Caco-2 (cell line): ENCODE measurements at regions not wholly inside any gene's neighbourhood (a gene's known extent, or its start where the extent isn't known, plus 50 kb on each side); places are given as distances from the start of the nearest gene placed in this dataset.

Source experiments
- BruUV-seq: library from RNA; stranded (reverse); fragments of 400-500 nt; replicated peaks from 2 replicates; lab custom pipeline; 2021; lab: Mats Ljungman, UMichigan
- CTCF ChIA-PET: fragments of 300-600 bp; sonication (Branson Sonifier 250); formaldehyde crosslinking; loops from one replicate; lab custom pipeline; 2022; ENCODE audit warnings: antibody characterized with exemption; lab: Charles Lee
- POLR2A ChIA-PET: fragments of 300-600 bp; sonication (Branson Sonifier 250); formaldehyde crosslinking; loops from one replicate; lab custom pipeline; 2022; ENCODE audit warnings: antibody characterized with exemption; lab: Charles Lee
- DNase-seq, 2 experiments: peaks; one replicate each; pipeline versions ENCODE4 v3.0.0 to v3.0.0-alpha.2; 2020 to 2022
- H3K27me3 ChIP-seq: replicated peaks from 2 replicates; pipeline ENCODE4 v1.6.0; 2011; ENCODE audit warnings: low read length; ENCODE audit not compliant: control insufficient read depth, insufficient read depth
- H3K36me3 ChIP-seq: 2 replicates; pipeline ENCODE4 v1.5.1; 2011; ENCODE audit warnings: low read length; ENCODE audit not compliant: control insufficient read depth, insufficient read depth
- H3K4me1 ChIP-seq: fragments of 250-450 bp; sonication (Bioruptor Pico); 2 replicates; pipeline ENCODE4 v1.5.1; 2020; ENCODE audit warnings: mild to moderate bottlenecking
- H3K4me3 ChIP-seq: 2 replicates; pipeline ENCODE4 v1.5.1; 2011; ENCODE audit warnings: low read depth, mild to moderate bottlenecking, control low read depth, low read length
- H3K9me3 ChIP-seq: fragments of 250-450 bp; sonication (Bioruptor Pico); 2 replicates; pipeline ENCODE4 v1.5.1; 2020; ENCODE audit warnings: mild to moderate bottlenecking, moderate library complexity
- H3K27ac Mint-ChIP-seq: one replicate; pipeline ENCODE4 v1.8.0; 2022; ENCODE audit warnings: mixed read lengths; ENCODE audit not compliant: unreplicated experiment
- H3K27me3 Mint-ChIP-seq: one replicate; pipeline ENCODE4 v1.8.0; 2022; ENCODE audit warnings: mixed read lengths; ENCODE audit not compliant: insufficient read depth, unreplicated experiment
- H3K36me3 Mint-ChIP-seq: one replicate; pipeline ENCODE4 v1.8.0; 2022; ENCODE audit warnings: mild to moderate bottlenecking, mixed read lengths; ENCODE audit not compliant: insufficient read depth, unreplicated experiment
- H3K4me1 Mint-ChIP-seq: one replicate; pipeline ENCODE4 v1.8.0; 2022; ENCODE audit warnings: low read depth, mixed read lengths; ENCODE audit not compliant: unreplicated experiment
- H3K4me3 Mint-ChIP-seq: one replicate; pipeline ENCODE4 v1.8.0; 2022; ENCODE audit warnings: mild to moderate bottlenecking, moderate library complexity, mixed read lengths; ENCODE audit not compliant: unreplicated experiment
- H3K9me3 Mint-ChIP-seq: one replicate; pipeline ENCODE4 v1.8.0; 2022; ENCODE audit warnings: mixed read lengths; ENCODE audit not compliant: unreplicated experiment
- intact Hi-C: fragments of 100-400 bp; cut with micrococcal nuclease; formaldehyde crosslinking; loops from one replicate; pipeline ENCODE4 v1.10.0; 2022; ENCODE audit not compliant: unreplicated experiment
- TF ChIP-seq, protein P1 (sequence below), 2 experiments: fragments of 200-600 bp in 1 of 2; IDR thresholded peaks; 1 replicate in 1 of 2; 2 replicates in 1 of 2; pipeline versions ENCODE4 v1.5.1 to v1.8.0; 2011 to 2022; ENCODE audit warnings: antibody characterized with exemption in 1 of 2, control low read depth in 1 of 2, inconsistent platforms in 1 of 2, low read depth in 1 of 2, low read length in 1 of 2, mild to moderate bottlenecking in 1 of 2, moderate library complexity in 1 of 2; ENCODE audit not compliant: insufficient read depth in 1 of 2, severe bottlenecking in 1 of 2, unreplicated experiment in 1 of 2

DNA sequence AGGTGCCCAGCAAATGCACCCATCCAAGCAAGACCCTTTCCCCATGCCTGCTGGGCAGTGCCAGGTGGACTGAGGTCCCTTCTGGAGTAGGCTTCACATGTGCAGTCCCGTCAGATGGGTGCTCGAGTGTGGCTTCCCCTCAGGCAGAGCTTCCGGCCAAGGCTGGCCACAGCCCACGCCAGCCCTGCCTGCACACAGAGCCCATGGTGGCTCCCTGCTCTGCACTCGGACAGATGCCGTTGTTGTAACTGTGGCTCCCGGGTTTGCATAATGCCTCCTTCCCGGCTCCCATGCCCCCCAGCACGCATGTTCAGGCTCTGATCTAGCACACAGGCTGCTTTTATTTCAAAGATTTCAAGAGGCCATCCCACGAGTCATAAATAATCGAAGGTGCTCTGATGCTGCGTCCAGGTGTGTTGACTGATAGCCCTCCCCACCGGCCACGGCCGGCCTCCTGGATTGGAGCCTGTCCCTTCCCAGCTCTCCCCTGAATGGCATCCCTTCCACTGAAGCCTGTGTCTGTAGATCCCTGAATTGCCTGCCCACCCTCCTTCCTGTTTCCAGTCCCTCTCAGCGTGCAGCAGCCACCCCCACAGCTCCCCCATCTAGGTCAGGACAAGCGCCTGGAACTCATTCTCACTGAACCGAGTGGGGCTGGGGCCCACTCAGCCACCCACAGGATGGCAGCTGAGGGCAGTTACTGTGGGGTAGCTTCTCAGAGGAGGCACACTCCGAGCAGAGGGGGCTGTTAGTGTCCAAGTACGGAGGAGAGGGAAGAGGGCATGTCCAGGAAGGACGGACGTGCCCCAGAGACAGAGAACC is 100.0 kb upstream of the LINGO1 start:
- ChIA-PET CTCF (interaction anchor here (1.1 kb wide), 1 partner anchor 30 kb away, joined by 3 read pairs; no protein-coding TSS in a partner anchor), POLR2A (no interaction called here)
- H3K36me3 ChIP-seq: no peaks in the 10 kb centered on the region
- no peak overlapping the region for H3K4me3 ChIP-seq
- Mint-ChIP-seq H3K4me1 (no peaks in the 10 kb centered on the region), H3K27ac (no peak overlapping the region), H3K9me3 (no peaks in the 10 kb centered on the region), H3K36me3 (no peaks in the 10 kb centered on the region), H3K4me3 (no peak overlapping the region), H3K27me3 (peaks cover 19% of the 10 kb centered on the region)
- no peaks in the 10 kb centered on the region; the same call in 1 of the 2 replicates for H3K27me3 ChIP-seq
- DNase-seq: no peak
- no peaks in the 10 kb centered on the region for H3K4me1 ChIP-seq
- intact Hi-C loops: no loop called here
- no TSS peak for BruUV-seq
- TF ChIP-seq, protein P1, sequence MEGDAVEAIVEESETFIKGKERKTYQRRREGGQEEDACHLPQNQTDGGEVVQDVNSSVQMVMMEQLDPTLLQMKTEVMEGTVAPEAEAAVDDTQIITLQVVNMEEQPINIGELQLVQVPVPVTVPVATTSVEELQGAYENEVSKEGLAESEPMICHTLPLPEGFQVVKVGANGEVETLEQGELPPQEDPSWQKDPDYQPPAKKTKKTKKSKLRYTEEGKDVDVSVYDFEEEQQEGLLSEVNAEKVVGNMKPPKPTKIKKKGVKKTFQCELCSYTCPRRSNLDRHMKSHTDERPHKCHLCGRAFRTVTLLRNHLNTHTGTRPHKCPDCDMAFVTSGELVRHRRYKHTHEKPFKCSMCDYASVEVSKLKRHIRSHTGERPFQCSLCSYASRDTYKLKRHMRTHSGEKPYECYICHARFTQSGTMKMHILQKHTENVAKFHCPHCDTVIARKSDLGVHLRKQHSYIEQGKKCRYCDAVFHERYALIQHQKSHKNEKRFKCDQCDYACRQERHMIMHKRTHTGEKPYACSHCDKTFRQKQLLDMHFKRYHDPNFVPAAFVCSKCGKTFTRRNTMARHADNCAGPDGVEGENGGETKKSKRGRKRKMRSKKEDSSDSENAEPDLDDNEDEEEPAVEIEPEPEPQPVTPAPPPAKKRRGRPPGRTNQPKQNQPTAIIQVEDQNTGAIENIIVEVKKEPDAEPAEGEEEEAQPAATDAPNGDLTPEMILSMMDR (IDR thresholded peaks at IDR 0.05; ENCODE audit: insufficient read depth in 1 of 2, low read depth in 1 of 2, low read length in 1 of 2, severe bottlenecking in 1 of 2, unreplicated experiment in 1 of 2): no peak
- H3K9me3 ChIP-seq: no peaks in the 10 kb centered on the region

DNA sequence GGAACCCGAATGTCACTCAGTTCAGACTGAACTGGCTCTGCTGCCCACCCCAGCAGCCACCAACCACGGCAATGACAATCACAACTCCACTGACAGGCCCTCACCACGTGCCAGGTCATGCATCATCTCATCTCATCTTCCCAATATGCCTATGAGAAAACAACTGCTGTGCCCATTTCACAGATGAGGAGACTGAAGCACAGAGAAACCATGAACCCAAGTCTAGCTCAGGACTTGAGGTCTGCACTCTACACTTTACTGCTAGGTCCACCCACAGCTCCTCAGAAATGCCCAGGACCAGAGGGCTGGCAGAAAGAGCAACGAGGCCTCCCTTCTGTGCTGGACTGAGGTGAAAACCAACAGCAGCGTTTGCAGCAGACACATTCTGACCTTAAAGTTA is 99.2 kb upstream of the LINGO1 start:
- Histone ChIP-seq H3K36me3 (no peaks in the 10 kb centered on the region), H3K4me1 (no peaks in the 10 kb centered on the region), H3K9me3 (no peaks in the 10 kb centered on the region), H3K4me3 (no peak overlapping the region), H3K27me3 (no peaks in the 10 kb centered on the region; the same call in 1 of the 2 replicates)
- Mint-ChIP-seq H3K27me3 (peaks cover 18% of the 10 kb centered on the region), H3K36me3 (no peaks in the 10 kb centered on the region), H3K4me3 (no peak overlapping the region), H3K27ac (no peak overlapping the region), H3K9me3 (no peaks in the 10 kb centered on the region), H3K4me1 (no peaks in the 10 kb centered on the region)
- TF ChIP-seq, protein P1 (IDR thresholded peaks at IDR 0.05; ENCODE audit: insufficient read depth in 1 of 2, low read depth in 1 of 2, low read length in 1 of 2, severe bottlenecking in 1 of 2, unreplicated experiment in 1 of 2): no peak
- CTCF ChIA-PET: no interaction called here
- no peak for DNase-seq
- intact Hi-C loops: no loop called here
- BruUV-seq: no TSS peak
- POLR2A ChIA-PET: no interaction called here

GRCh38 chr15:77731067-77731466 is 98.4 kb upstream of the LINGO1 start:
- peaks cover 15% of the 10 kb centered on the region for H3K27me3 Mint-ChIP-seq

More at GRCh38 chr15:77731067-77731466, 98.4 kb upstream of the LINGO1 start:
- H3K9me3 ChIP-seq: no peaks in the 10 kb centered on the region
- H3K4me1 ChIP-seq: no peaks in the 10 kb centered on the region
- TF ChIP-seq, protein P1 (IDR thresholded peaks at IDR 0.05; ENCODE audit: insufficient read depth in 1 of 2, low read depth in 1 of 2, low read length in 1 of 2, severe bottlenecking in 1 of 2, unreplicated experiment in 1 of 2): no peak
- no TSS peak for BruUV-seq
- no peak overlapping the region for H3K4me3 Mint-ChIP-seq
- ChIA-PET POLR2A (no interaction called here), CTCF (no interaction called here)
- H3K27me3 ChIP-seq: no peaks in the 10 kb centered on the region; the same call in 1 of the 2 replicates
- no peak overlapping the region for H3K27ac Mint-ChIP-seq
- H3K36me3 Mint-ChIP-seq: no peaks in the 10 kb centered on the region
- no peaks in the 10 kb centered on the region for H3K9me3 Mint-ChIP-seq
- H3K4me3 ChIP-seq: no peak overlapping the region
- H3K36me3 ChIP-seq: no peaks in the 10 kb centered on the region
- no peak for DNase-seq
- intact Hi-C loops: no loop called here
- H3K4me1 Mint-ChIP-seq: no peaks in the 10 kb centered on the region
